Breast epithelium (tissue), 4 donors: ENCODE measurements at regions not wholly inside any gene's neighbourhood (a gene's known extent, or its start where the extent isn't known, plus 50 kb on each side); places are given as distances from the start of the nearest gene placed in this dataset.
"Not testable (repeated sequence)": the region's sequence is repeated elsewhere in the genome, so short reads cannot be mapped to it uniquely, and the experiment has no call there.

Experiments used
- DNase-seq, 2 donors: peaks; one replicate each; pipeline ENCODE4 v3.0.0-alpha.2; 2019; ENCODE audit warnings: low spot score in 2 of 2
- H3K27ac ChIP-seq, 2 donors: fragments of 200-600 bp; sonication (generic) in 1 of 2; one replicate each; pipeline ENCODE4 v1.5.1; 2016 to 2019; ENCODE audit warnings: mild to moderate bottlenecking in 1 of 2
- H3K27me3 ChIP-seq, 2 donors: fragments of 200-600 bp; sonication (generic) in 1 of 2; one replicate each; pipeline versions ENCODE4 v1.5.1 to v1.6.0; 2017 to 2019; ENCODE audit warnings: control low read depth in 1 of 2, mild to moderate bottlenecking in 1 of 2
- H3K36me3 ChIP-seq: fragments of 200-600 bp; one replicate; pipeline ENCODE4 v1.5.1; 2019
- H3K4me1 ChIP-seq, 2 donors: fragments of 200-600 bp; sonication (generic); one replicate each; pipeline ENCODE4 v1.5.1; 2016 to 2019; ENCODE audit warnings: control low read depth in 1 of 2
- H3K4me3 ChIP-seq, 3 donors: fragments of 200-600 bp; sonication (generic); 1 replicate in 2 of 3; 2 replicates in 1 of 3; pipeline ENCODE4 v1.5.1; 2016 to 2019; ENCODE audit warnings: mild to moderate bottlenecking in 3 of 3, moderate library complexity in 2 of 3
- H3K9me3 ChIP-seq, 2 donors: fragments of 200-600 bp; sonication (generic) in 1 of 2; one replicate each; pipeline ENCODE4 v1.5.1; 2016 to 2019; ENCODE audit warnings: control low read depth in 1 of 2
- CTCF ChIP-seq, 3 donors: fragments of 450-650 bp; IDR thresholded peaks; one replicate each; pipeline ENCODE4 v1.5.1; 2016 to 2017; ENCODE audit warnings: antibody characterized with exemption in 3 of 3, mild to moderate bottlenecking in 3 of 3, moderate library complexity in 3 of 3
- POLR2A ChIP-seq: fragments of 450-650 bp; IDR thresholded peaks from one replicate; pipeline ENCODE4 v1.6.1; 2016; ENCODE audit warnings: antibody characterized with exemption, mild to moderate bottlenecking, moderate library complexity
- POLR2AphosphoS5 ChIP-seq, 3 donors: sonication (generic); formaldehyde crosslinking; IDR thresholded peaks; one replicate each; pipeline ENCODE4 v1.6.1; 2017; ENCODE audit warnings: antibody characterized with exemption in 3 of 3
- intact Hi-C: fragments of 100-400 bp; cut with DNase I; formaldehyde crosslinking; loops from one replicate; pipeline ENCODE4 v1.15.1; 2023; ENCODE audit warnings: low total_unique reads

GRCh38 chr10:64765498-64765897 is 1244.3 kb downstream of the REEP3 start:
- Histone ChIP-seq H3K27ac (no peak overlapping the region), H3K9me3 (no peaks in the 10 kb centered on the region), H3K27me3 (no peaks in the 10 kb centered on the region), H3K4me1 (no peaks in the 10 kb centered on the region), H3K4me3 (no peak overlapping the region), H3K36me3 (no peaks in the 10 kb centered on the region)
- TF ChIP-seq POLR2A (no peak), POLR2AphosphoS5 (IDR thresholded peaks at IDR 0.05) (no peak), CTCF (IDR thresholded peaks at IDR 0.05) (no peak)
- DNase-seq, result no peak
- intact Hi-C loops, result no loop called here

GRCh38 chr10:64771253-64772050 is 1250.3 kb downstream of the REEP3 start:
- Histone ChIP-seq H3K9me3 (no peaks in the 10 kb centered on the region), H3K4me3 (no peak overlapping the region), H3K4me1 (no peaks in the 10 kb centered on the region), H3K27me3 (no peaks in the 10 kb centered on the region), H3K27ac (no peak overlapping the region), H3K36me3 (no peaks in the 10 kb centered on the region)
- intact Hi-C loops, result no loop called here
- no peak for TF ChIP-seq CTCF (IDR thresholded peaks at IDR 0.05)
- TF ChIP-seq POLR2AphosphoS5 (IDR thresholded peaks at IDR 0.05), result no peak
- no peak for TF ChIP-seq POLR2A
- no peak for DNase-seq

- H3K27me3 ChIP-seq, result no peaks in the 10 kb centered on the region
- H3K4me1 ChIP-seq, result no peaks in the 10 kb centered on the region
- H3K36me3 ChIP-seq, result no peaks in the 10 kb centered on the region
- intact Hi-C loops, result no loop called here
- TF ChIP-seq POLR2A, result no peak
- no peaks in the 10 kb centered on the region for H3K9me3 ChIP-seq
- H3K4me3 ChIP-seq, result no peak overlapping the region
- DNase-seq, result no peak
- no peak overlapping the region for H3K27ac ChIP-seq
Observed at GRCh38 chr10:64773357-64773756, 1252.2 kb downstream of the REEP3 start.

GRCh38 chr10:64784451-64784850 is 1263.2 kb downstream of the REEP3 start:
- H3K27ac ChIP-seq, H3K4me3 ChIP-seq, H3K9me3 ChIP-seq, intact Hi-C loops, H3K27me3 ChIP-seq, H3K36me3 ChIP-seq, H3K4me1 ChIP-seq, DNase-seq: not testable (repeated sequence)

- H3K4me1 ChIP-seq, result no peaks in the 10 kb centered on the region
- no peaks in the 10 kb centered on the region for H3K27me3 ChIP-seq
- intact Hi-C loops, result no loop called here
- no peaks in the 10 kb centered on the region for H3K36me3 ChIP-seq
- peaks cover 7 to 8% of the 10 kb centered on the region in 2 donors for H3K9me3 ChIP-seq
- DNase-seq, result no peak
- H3K4me3 ChIP-seq, result no peak overlapping the region
- H3K27ac ChIP-seq, result no peak overlapping the region
- TF ChIP-seq POLR2AphosphoS5 (IDR thresholded peaks at IDR 0.05) (no peak), POLR2A (no peak), CTCF (IDR thresholded peaks at IDR 0.05) (no peak)
Observed at GRCh38 chr10:64785816-64786215, 1264.6 kb downstream of the REEP3 start.

- Histone ChIP-seq H3K4me1 (no peaks in the 10 kb centered on the region), H3K4me3 (no peak overlapping the region), H3K36me3 (no peaks in the 10 kb centered on the region), H3K9me3 (peaks cover 7 to 8% of the 10 kb centered on the region in 2 donors), H3K27me3 (no peaks in the 10 kb centered on the region), H3K27ac (no peak overlapping the region)
- DNase-seq, result no peak
- TF ChIP-seq POLR2A (no peak), CTCF (IDR thresholded peaks at IDR 0.05) (no peak), POLR2AphosphoS5 (IDR thresholded peaks at IDR 0.05) (no peak)
- intact Hi-C loops, result no loop called here
Observed at GRCh38 chr10:64786989-64787388, 1265.8 kb downstream of the REEP3 start.
